Neutrophil (primary cell): ENCODE measurements at regions not wholly inside any gene's neighbourhood (a gene's known extent, or its start where the extent isn't known, plus 50 kb on each side); places are given as distances from the start of the nearest gene placed in this dataset.

Experiments used
- H3K27ac ChIP-seq: fragments of 200-600 bp; sonication (generic); 2 replicates; pipeline ENCODE4 v1.5.1; 2016; ENCODE audit warnings: mild to moderate bottlenecking, moderate library complexity
- H3K27me3 ChIP-seq: fragments of 200-600 bp; sonication (generic); 2 replicates; pipeline ENCODE4 v1.6.0; 2016; ENCODE audit warnings: mild to moderate bottlenecking
- H3K36me3 ChIP-seq: fragments of 200-600 bp; sonication (generic); 2 replicates; pipeline ENCODE4 v1.5.1; 2017
- H3K4me1 ChIP-seq, 2 experiments: fragments of 200-600 bp in 1 of 2; sonication (generic) in 1 of 2; 1 replicate in 1 of 2; 2 replicates in 1 of 2; pipeline versions ENCODE4 v1.5.1 to v1.6.1; 2013 to 2016; ENCODE audit warnings: low read depth in 1 of 2, low read length in 1 of 2, mild to moderate bottlenecking in 1 of 2, moderate library complexity in 1 of 2; ENCODE audit not compliant: control insufficient read depth in 1 of 2, insufficient read depth in 1 of 2
- H3K4me3 ChIP-seq, 2 experiments: fragments of 200-600 bp in 1 of 2; sonication (generic) in 1 of 2; 1 replicate in 1 of 2; 2 replicates in 1 of 2; pipeline ENCODE4 v1.5.1; 2013 to 2016; ENCODE audit warnings: low read depth in 1 of 2, low read length in 1 of 2, mild to moderate bottlenecking in 1 of 2, moderate library complexity in 1 of 2
- H3K9me3 ChIP-seq: fragments of 200-600 bp; sonication (generic); 2 replicates; pipeline ENCODE4 v1.5.1; 2016
- TF ChIP-seq, protein P1 (sequence below): fragments of 200-600 bp; sonication (generic); IDR thresholded peaks from 2 replicates; pipeline ENCODE4 v1.5.1; 2016; ENCODE audit warnings: antibody characterized with exemption

DNA sequence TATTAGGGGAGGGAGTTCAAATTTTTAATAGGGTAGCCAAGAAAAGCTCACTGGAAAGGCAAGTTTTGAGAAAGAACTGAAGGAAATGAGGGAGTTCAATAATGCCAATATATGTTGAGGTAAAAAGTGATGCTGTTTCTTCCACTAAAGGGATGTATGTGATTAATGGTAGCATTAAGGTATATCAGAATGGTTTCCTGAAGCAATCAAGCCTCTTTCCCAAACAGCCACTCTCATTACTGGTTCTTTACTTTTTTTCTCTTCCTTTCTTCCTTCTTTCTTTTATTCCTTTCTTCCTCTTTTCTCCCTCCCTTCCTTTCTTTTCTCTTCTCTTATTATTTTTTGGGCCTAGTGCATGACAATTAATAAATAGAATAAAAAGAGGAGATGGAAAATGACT lies 433.5 kb downstream of the SATB2 start:
- TF ChIP-seq, protein P1, sequence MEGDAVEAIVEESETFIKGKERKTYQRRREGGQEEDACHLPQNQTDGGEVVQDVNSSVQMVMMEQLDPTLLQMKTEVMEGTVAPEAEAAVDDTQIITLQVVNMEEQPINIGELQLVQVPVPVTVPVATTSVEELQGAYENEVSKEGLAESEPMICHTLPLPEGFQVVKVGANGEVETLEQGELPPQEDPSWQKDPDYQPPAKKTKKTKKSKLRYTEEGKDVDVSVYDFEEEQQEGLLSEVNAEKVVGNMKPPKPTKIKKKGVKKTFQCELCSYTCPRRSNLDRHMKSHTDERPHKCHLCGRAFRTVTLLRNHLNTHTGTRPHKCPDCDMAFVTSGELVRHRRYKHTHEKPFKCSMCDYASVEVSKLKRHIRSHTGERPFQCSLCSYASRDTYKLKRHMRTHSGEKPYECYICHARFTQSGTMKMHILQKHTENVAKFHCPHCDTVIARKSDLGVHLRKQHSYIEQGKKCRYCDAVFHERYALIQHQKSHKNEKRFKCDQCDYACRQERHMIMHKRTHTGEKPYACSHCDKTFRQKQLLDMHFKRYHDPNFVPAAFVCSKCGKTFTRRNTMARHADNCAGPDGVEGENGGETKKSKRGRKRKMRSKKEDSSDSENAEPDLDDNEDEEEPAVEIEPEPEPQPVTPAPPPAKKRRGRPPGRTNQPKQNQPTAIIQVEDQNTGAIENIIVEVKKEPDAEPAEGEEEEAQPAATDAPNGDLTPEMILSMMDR: no peak
- no peaks in the 10 kb centered on the region for H3K36me3 ChIP-seq
- no peaks in the 10 kb centered on the region for H3K4me1 ChIP-seq
- no peaks in the 10 kb centered on the region for H3K27me3 ChIP-seq
- H3K4me3 ChIP-seq: no peak overlapping the region
- no peaks in the 10 kb centered on the region for H3K9me3 ChIP-seq
- no peak overlapping the region for H3K27ac ChIP-seq

DNA sequence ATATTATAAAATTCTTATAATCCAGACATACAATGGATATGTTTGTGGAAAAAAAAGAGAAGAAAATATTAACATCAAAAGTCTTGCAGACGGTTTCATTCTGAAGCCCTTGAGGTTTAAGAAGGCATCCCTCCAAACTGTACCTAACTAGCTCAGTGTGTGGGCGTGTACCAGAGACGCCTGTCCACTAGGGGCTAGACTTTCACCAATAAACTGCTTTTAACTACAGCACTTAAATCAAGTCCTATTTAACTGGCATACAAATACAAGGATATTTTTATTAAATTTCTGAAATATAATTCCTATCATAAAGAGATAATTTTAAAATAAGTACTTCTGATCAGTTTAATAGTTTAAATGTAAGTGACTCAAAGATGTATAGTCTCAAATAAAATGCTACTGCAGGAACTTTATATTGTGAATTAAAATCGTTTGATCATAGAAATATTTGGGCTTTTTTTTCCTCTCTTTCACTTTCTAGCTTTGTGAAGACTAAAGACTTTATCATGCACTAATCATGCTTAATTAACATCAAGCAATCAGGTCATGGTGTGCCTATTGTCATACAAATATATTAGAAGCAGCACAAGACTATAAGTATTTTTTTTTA lies 437.7 kb downstream of the SATB2 start:
- no peak overlapping the region for H3K27ac ChIP-seq
- no peaks in the 10 kb centered on the region for H3K9me3 ChIP-seq
- no peaks in the 10 kb centered on the region for H3K4me1 ChIP-seq
- no peak overlapping the region for H3K4me3 ChIP-seq
- H3K27me3 ChIP-seq: no peaks in the 10 kb centered on the region
- TF ChIP-seq, protein P1: no peak
- H3K36me3 ChIP-seq: no peaks in the 10 kb centered on the region

DNA sequence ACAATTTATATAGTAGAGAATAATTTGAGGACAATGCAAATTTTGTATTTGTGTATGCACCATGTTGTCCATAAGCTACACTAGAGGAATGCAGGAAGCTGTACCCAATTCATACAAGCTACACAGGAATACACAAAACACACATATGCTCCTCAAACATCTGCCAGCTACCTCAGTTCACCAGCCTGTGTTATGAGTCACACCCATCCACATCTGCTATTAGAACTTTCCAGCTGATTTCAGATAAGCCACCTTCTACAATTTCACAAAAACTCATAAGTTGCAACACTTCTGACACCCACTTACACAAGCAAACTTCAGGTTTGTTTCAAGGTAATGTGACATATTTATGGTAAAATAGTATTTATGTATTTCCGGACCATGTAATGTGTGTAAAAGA lies 438.9 kb downstream of the SATB2 start:
- Histone ChIP-seq H3K27ac (no peak overlapping the region), H3K36me3 (no peaks in the 10 kb centered on the region), H3K9me3 (no peaks in the 10 kb centered on the region), H3K27me3 (no peaks in the 10 kb centered on the region), H3K4me3 (no peak overlapping the region), H3K4me1 (no peaks in the 10 kb centered on the region)
- TF ChIP-seq, protein P1: no peak

DNA sequence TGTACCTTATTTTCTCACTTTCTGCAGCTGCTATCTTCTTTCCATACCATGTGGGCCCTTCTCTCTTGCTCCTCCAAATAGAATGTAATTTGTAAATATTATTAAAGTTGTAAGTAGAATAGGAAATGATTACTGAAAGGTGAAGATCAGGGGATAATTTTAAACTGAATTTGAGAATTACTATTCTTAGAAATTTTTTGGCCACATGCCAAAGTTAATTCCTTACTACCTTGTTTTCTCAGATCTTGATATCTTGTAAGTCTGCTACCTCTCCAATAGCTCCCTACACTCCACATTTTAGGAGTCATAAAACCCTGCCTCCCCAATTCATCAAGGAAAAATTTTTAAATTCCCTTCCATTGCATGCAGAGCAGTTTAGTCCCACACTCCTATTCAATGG lies 442.7 kb downstream of the SATB2 start:
- Histone ChIP-seq H3K4me3 (no peak overlapping the region), H3K27me3 (no peaks in the 10 kb centered on the region), H3K4me1 (no peaks in the 10 kb centered on the region), H3K36me3 (no peaks in the 10 kb centered on the region), H3K9me3 (no peaks in the 10 kb centered on the region), H3K27ac (no peak overlapping the region)
- TF ChIP-seq, protein P1: no peak

DNA sequence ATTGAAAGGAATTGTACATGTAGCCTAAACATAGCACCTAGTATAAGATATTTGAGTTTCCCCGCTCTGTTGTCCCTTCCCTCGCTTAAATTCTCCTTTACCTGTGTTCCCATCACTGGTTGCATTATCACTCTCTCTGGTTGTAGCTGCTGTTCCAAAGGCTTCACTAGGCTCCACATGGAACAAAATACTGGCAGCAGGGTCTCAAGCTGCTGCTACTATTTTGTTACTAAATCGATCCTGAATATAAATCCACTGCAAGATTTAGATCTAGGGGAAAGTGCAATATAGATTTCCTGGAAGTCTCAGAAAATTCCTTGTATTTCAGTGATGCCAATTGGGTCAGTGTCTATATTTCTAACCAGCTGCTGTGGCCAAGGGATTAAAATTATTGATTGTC lies 443.5 kb downstream of the SATB2 start:
- TF ChIP-seq, protein P1: no peak
- Histone ChIP-seq H3K27ac (no peak overlapping the region), H3K4me1 (no peaks in the 10 kb centered on the region), H3K36me3 (no peaks in the 10 kb centered on the region), H3K9me3 (no peaks in the 10 kb centered on the region), H3K4me3 (no peak overlapping the region), H3K27me3 (no peaks in the 10 kb centered on the region)

DNA sequence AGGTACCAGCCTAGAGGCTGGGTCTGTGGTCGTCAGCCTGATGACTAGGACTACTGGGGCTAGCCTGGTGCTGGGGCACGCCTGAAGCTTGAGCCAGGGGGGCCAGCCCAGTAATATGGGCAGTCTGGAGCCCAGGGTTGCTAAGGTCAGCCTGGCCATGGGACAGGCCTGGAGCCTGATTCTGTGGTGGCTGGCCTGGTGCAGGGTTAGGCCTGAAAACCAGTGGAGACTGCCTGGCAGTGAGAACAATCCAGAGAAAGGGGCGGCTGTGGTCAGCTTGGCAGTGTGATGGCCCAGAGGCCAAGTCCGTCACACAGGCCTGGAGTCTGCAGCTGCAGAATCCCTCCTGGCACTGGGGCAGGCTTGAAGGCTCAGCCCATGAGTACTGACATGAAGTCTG lies 445.8 kb downstream of the SATB2 start:
- Histone ChIP-seq H3K9me3 (no peaks in the 10 kb centered on the region), H3K27me3 (no peaks in the 10 kb centered on the region), H3K4me1 (no peaks in the 10 kb centered on the region), H3K36me3 (no peaks in the 10 kb centered on the region), H3K4me3 (no peak overlapping the region), H3K27ac (no peak overlapping the region)
- TF ChIP-seq, protein P1: no peak
